Stimulated activated CD8-positive, alpha-beta memory T cell treated with anti-CD3 and anti-CD28 coated beads, Interleukin-7, amount 100 ng/mL, for 4 hours (primary cell): ENCODE measurements at regions not wholly inside any gene's neighbourhood (a gene's known extent, or its start where the extent isn't known, plus 50 kb on each side); places are given as distances from the start of the nearest gene placed in this dataset.
"Not testable (repeated sequence)": the region's sequence is repeated elsewhere in the genome, so short reads cannot be mapped to it uniquely, and the experiment has no call there.

Experiments
- DNase-seq, 2 donors: peaks; one replicate each; pipeline ENCODE4 v3.0.0-alpha.2; 2020; ENCODE audit warnings: low read depth in 2 of 2

DNA sequence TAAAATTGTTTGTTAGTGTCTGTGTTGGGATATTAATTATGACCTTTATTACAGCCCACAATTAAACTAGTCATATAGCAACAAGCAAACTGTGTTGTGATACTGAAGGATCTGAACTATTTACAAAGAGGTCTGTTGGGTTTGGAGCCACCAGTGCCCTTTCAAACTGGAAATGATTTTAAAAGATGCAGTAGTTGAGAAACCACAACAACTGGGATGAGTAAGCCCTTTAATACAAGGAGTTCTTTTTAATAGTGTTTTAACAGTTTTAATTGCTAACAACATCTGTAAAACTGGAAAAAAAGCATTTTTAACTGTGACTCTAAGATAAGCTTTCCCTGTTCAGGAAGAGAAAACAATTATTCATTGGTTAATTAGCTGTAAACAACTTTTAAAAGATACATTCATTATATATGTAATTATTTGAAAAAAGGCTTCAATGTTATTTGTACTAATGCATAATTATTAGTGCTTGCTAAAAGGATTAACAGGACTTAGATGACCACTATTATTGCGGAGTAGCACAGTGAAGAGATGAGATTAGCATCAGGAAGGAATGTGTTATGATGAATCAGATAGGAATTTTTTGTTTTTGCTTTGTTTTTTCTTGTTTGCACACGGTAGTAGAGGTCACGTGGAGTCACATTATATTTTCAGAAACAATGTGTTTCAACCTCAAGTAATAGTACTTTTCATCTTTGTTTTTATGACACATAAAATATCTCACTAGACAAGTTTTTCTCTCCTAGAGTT, 392.7 kb upstream of the FANCL start:
- DNase-seq = no peak

DNA sequence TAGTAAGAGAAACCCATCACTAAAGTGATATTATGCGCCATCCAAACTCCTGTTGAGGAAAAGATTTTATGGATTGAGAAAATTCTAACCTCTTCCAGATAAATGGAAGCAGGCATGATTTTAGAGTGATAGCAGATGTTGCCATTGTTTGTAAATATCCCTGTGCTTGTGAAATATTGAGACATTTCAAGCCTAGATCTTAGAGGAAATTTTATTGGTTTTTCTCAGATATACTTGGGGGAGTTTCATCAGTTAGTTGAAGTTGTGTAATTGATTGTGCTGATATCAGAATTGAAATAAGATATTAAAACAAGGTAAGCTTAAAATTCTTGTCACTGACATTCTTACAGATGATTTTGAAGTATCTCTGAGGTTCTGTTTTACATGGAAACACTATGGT, 390.9 kb upstream of the FANCL start:
- no peak for DNase-seq

DNA sequence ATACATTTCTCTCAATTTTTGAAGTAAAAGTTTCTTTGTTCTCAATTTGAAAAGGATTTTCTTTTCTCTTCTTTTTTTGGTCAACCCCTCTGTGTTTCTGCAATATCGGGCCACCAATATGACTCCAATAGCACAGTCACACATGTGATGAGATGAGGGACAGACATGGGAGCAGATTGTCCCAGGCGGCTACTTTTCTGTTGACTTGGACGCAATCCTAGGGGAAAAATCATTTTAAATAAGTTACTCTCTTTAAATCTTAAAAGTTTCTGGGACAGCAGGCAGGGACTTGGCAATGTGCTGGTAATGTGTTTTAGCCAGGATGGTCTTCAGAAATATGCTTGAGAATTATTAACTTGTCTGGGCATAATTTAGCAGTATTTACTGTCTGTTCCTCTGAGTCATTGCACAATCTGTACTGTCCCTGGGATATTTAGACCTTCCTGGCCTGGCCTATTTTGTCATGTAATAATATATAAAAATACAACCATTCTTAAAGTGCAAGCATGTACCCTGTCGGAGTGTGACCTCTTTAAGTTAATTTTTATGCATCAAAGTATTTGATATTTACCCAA, 388.5 kb upstream of the FANCL start:
- DNase-seq = no peak

DNA sequence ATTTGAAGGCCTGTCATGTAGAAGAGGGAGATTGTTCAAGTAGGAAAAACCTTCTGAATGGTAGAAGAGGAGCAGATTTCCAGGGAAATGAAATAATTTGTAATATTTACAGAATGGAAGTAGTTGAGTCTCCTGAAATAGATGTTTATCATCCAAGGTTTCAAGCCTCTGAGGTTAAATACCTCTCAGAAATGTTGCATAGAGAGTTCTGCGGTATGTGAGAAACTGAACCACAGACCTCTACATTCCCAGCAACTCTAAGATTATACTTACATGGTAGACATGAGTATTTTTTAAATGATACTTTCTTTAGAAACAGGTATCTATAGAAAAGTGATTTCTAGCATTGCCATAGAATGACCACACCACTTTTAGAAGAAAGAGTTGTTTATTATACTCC, 379.8 kb upstream of the FANCL start:
- no peak for DNase-seq

DNA sequence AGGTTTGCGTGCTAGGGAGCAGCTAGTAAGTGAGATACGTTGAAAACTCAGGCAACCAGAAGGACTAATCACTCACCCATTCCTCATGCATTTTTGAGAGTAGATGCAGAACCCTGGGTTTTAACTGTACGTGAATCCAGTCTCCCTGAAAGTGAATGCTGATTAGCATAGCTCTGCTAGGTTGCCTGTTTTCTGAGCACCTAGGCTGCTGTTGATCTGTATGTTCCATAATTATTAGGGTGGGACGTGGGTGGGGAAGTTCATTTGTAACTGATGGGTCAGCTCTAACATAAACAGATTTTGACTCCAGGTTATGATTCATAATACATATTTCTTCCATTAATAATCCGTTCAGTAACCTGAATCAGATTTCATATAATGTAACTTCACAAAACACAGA, 379.0 kb upstream of the FANCL start:
- no peak for DNase-seq

DNA sequence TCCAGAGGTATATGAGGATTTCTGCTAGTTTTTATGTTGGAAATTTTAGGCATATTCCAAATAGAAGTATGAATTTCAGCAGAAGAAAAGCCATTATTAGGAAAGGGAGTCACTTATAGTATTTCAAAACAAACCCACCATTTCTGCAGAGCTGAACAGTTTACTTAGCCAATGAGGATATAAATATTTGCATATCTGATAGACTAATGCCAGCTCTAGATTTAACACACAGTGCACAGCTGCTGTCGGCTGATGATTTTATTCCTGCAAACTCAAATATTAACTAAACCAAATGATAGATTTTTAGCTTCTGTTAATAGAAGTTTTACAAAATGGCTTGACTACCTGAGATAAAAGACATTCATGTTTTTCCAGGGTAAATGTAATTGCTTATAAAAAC, 375.8 kb upstream of the FANCL start:
- no peak for DNase-seq

DNA sequence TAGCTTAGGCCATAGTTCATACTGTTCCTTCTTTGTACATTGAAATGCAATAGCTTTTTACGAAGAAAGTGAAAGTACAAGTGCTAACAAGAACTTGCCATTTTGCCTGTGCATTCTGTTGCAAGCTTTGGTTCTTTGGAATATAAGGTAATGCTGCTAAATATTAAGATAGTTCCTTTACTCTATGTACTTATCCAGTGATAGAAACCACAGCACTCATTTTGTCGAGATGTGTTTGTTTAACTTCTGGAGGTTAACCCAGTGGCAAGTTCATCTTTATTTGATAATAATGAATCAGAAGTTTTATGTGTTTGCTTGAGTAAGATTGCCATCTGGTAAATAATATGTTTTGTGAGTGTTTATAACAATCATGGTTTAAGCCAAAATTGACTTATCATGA, 373.1 kb upstream of the FANCL start:
- no peak for DNase-seq

DNA sequence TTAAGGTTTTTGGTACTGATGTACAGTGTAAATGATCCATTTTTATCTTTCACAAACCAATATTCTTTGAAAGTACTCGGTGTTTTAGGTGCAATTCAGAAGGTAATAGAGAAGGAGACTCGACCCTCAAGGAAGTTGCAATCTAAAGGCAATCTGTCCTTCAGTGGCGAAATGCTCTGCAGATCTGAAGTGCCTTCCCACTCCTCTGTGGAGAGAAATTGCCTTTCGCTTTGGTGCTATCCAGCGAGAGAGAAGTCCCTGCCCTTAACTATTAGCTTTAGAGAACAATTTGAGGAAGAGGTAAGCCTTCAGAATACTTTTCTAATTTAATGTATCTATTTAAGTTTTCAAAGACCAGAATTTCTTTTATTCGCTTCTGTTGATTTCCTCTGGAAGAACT, 371.8 kb upstream of the FANCL start:
- no peak for DNase-seq

DNA sequence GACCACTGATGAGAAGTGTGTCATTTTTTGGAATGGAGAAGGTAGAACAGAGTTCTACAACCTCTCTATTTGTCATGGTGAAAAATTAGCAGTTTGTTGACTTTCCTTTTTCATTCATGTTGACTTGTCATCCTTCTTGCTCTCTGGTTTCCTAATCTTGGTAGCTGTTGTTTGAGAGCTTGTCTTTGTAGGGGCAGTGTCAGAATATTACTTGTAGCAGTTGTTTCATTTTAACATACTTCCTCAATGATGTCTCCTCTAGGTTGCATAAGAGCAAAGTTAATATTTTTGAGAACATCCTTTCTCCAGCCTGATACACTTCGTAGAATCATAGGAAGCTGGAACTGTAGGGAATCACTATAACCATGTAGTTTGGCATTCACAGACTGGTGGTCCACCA, 368.2 kb upstream of the FANCL start:
- DNase-seq = no peak

DNA sequence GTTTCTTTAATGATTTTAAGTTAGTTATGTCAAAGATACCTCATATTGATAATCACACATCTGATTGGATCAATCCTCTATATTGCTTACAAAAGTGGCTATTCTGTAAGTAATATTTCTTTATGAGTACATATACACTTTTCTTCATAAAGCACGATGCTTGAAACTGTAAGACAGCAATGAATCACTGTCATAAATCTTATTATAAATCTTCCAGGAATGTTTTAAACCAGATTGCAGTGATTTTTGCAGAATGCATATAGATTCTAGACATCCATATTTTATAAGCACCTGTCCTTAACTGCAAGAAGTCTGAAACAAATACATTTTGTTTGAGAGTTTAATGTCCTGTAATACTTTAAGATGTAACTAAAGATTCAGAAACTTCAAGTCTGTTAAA, 367.0 kb upstream of the FANCL start:
- no peak for DNase-seq

DNA sequence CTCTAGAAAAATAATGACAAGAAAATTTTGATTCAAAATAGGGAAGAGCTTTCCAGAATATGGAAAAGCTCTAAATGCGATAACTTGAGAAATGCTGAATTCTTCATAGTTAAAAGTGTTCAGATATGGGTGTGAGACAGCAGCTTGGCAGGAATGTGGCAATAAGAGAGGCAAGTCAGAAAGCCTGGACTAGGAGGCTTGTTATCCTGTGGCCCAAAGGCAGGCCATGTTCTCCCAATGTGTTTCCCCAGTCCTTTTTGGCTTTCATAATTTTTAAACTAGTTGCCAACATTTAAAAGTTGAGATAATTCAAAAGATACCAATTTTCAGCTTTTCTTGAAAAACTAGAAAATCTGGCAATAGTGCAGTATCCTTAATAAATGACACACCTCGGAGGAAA, 366.3 kb upstream of the FANCL start:
- DNase-seq = no peak

DNA sequence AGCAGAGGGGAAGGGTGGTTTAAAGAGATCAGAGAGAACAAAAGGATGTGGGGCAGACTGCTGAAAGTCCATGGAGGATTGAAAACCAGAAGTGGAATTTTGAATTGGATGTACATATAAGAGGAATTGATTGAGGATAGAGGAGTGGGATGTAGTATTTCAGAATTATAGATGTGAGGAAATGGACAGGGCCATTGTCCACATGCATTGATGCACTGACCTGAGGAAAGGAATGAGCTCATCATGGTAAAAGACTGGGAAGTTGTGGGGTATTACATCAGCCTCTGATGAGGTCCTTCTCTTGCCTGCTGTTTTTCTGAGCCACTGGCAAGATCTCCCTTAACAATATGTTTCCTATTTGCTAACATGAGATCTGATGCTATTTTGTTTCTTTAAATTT, 365.7 kb upstream of the FANCL start:
- DNase-seq = no peak

DNA sequence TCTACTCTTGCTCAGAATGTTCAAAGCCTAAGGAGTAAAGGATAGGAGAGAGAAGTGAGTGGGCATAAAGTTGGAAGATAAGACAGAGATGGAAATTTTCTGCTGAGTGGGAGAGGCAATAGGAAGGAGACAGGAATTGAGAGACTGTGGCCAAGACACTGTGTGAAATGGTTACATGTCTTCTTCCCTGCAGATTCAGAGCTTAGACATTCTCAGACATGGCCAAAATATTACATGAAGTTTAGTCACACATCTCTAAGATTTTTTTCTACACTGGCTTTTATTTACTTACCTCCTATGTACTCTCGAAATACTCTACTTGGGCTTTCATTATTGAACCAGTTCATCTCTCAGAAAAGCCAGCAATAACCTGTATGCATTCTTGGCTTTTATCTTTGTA, 363.0 kb upstream of the FANCL start:
- DNase-seq = no peak

DNA sequence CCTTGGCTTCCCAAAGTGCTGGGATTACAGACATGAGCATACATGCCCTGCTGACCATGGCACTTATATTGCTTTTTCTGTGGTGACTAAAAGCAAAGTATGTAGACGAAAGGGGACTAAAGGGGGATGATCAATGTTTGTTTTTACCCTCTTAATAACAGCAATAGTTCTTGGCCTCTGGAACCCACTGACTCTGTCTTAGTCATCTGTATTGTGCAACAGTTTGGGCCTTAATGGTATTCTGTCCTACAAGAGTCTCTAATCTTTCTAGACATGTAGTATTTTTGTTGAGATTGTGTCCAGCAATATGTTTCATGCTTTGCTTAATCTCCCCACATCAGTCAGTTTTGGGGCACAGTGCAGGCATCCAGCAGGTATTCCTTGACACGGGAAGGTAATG, 359.9 kb upstream of the FANCL start:
- DNase-seq = no peak

DNA sequence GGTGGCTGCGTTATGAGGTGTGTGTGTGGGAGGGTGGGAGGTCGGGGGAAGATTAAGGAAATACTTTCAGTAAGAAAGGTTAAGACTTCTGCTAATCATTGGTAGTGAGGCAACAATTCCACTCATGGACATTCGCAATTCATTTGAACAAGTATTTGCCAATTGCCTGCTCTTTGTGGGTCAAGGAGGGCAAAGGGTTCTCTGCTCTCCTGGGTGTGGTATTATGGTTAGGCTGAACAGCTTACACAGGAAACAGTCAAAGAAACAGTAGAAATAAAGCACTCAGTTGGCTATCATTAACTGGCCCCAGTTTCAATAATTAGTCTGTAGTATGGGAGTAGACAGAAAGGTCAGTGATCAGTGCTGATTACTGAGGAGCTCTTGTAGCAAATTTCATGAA, 357.0 kb upstream of the FANCL start:
- DNase-seq = no peak

DNA sequence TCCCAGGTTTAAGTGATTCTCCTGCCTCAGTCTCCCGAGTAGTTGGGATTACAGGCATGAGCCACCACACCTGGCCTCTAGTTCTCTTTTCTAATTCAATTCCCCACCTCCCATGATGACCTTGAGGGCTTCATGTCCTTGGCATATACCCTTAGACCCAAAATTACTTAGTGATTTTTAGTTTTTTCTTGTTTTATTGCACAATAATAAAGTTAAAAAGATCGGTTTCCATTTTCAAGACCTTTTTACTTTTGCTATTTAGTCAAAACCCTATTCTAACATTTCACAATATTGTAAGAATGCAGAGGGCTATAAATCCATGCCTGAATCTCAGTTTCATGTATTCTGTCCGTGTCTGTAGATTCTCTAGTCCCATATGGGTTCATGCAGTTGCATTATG, 354.6 kb upstream of the FANCL start:
- no peak for DNase-seq

DNA sequence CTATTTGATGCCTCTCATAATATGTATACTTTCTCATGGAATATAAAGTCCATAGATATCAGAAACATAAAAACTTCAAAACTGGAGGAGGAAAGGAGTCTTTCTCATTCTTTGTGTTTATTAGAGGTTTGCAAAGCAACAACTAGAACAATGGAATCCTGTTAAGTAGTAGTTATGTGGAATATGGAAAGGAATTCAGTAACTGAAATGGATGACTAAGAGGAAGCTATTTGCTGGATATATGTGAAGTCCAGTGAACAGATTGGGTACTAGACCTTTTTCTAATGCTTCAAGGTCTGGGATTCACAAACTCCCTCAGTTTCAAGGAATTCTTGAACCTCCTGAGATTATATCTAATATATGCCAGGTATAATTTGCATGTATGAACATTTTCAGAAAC, 353.6 kb upstream of the FANCL start:
- DNase-seq = no peak

DNA sequence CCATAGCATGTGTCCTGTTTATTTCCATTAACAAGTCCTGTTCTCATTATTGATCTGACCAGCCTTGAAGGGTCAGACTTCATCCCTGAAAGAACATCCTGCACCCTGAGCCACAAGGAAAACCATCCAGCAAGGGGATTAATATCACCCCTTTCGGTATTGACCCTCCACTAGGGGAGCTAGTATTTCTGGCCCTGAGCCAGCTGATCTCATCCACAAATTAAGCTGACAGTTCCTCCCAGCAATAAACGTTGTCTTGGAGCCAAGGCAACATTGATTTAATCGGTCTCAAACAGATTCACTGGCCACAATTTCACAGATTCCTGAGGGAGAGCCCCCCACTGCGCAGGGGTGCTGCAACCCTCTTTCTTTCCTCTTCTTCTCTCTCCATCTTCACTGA, 353.1 kb upstream of the FANCL start:
- DNase-seq = no peak

DNA sequence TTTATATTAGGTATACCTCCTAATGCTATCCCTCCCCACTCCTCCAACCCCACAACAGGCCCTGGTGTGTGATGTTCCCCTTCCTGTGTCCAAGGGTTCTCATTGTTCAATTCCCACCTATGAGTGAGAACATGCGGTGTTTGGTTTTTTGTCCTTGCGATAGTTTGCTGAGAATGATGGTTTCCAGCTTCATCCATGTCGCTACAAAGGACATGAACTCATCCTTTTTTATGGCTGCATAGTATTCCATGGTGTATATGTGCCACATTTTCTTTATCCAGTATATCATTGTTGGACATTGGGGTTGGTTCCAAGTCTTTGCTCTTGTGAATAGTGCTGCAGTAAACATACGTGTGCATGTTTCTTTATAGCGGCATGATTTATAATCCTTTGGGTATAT, 345.1 kb upstream of the FANCL start:
- not testable (repeated sequence) for DNase-seq

DNA sequence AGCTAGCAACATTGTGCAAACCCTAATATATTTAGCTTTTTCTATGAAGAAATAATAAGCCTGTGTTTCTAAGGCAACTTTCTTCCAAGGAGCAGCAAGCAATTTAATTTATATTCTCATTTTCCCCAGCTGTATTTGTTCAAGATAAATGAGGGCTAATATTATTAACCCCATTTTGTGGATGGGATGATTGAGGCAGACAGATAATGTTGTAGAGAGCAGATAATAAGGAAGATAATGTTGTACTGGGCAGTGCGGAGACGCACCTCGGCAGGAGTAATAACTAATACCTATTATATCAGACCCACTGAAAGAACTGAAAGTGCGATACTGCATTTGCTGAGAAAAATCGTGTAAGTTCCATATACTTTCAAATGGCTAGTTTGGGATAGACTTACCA, 344.1 kb upstream of the FANCL start:
- no peak for DNase-seq

DNA sequence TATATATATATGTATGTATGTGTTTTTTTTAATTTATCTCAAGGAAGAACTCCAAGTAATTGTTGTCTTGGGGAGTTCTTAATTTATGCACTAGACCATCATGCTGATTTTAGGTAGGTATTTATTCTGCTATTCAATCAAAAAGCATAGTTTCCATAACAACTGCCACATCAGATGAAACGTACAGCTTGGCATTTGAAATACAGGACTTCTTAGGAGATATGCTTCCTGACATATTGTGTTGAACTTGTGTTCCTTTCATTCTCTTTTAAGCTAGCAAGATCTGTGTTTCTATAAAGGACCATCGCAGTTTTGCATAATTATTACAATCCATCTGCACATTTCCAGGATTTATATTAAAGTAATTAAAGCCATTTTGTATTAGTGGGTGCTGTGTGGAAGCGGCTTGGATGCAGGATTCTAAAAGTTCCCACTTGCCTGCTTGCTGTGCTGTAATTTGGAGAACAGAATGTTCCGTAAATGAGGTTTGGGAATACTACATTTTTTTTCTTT, 343.5 kb upstream of the FANCL start:
- no peak for DNase-seq

DNA sequence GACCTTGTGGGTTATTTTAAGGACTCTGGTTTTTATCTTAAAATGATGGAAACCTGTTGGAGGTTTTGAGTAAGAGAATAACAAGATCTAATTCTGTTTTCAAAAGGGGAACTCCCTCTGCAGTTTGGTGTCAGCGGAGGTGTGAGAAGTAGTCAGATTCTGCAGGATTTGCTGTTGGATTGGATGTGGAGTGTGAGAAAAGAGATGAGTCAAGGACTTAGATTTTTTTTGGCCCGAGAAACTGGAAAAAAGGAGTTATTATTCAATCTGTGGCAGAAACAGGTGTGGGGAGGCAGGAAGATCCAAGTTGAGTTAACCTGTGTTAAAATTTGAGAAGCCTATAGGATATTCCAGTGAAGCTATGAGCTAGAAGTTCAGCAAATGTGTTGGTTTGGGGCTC, 337.2 kb upstream of the FANCL start:
- no peak for DNase-seq

DNA sequence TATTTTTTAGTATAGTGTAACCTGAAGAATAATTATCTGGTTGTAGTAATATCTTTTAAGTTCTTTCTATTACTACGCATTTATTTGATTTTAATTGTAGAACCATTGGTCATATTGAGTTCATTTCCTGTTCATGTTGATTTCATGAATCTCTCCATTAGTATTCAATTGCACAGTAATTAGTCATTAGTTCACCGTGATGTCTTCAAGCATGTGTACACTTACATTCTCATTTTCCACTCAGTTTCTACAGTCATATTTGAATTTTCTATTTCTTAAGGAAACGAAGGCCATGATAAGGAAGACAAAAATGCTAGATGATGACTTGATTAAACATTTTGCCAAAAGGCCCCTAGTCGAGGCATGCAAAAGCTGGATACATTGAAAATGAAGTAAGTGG, 333.7 kb upstream of the FANCL start:
- no peak for DNase-seq

DNA sequence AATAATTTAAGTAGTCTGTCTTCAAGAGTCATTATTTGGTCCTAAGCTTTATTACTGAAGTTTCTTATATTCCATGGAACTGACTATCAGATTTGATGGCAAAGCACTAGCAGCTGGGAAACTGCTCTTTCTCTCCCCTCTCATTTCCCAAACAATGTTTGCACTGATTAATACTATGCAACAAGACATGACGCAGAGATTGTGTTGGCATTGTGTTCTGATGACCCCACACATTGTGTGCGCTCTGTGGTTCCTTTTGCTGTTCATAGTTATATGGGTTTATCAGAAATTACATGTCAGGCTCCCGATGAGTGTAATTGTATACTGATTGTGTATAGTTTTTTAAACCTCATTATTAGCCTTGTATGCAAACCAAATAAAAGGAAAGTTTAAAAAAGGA, 331.6 kb upstream of the FANCL start:
- DNase-seq = no peak
